ENCODE measurements at regions not wholly inside any gene's neighbourhood (a gene's known extent, or its start where the extent isn't known, plus 50 kb on each side); places are given as distances from the start of the nearest gene placed in this dataset.

GRCh38 chr14:53695692-53696214 lies 260.9 kb downstream of the BMP4 start:
- TF ChIP-seq POLR2A (IDR thresholded peaks at IDR 0.05; ENCODE audit: low read length) (no peak), REST (IDR thresholded peaks at IDR 0.05) (no peak), HMGXB4 (CRISPR knock-in tag; IDR thresholded peaks at IDR 0.05; ENCODE audit: borderline replicate concordance) (no peak), CTCF (IDR thresholded peaks at IDR 0.05) (no peak), KDM5A (IDR thresholded peaks at IDR 0.05) (no peak), MAX (IDR thresholded peaks at IDR 0.05) (no peak), HOXB5 (CRISPR knock-in tag; IDR thresholded peaks at IDR 0.05) (no peak), JUN (IDR thresholded peaks at IDR 0.05) (no peak), NPAS2 (CRISPR knock-in tag; IDR thresholded peaks at IDR 0.05; ENCODE audit: borderline replicate concordance) (no peak), RCOR1 (IDR thresholded peaks at IDR 0.05; ENCODE audit: low read depth, low read length) (no peak)

Data from A549 (cell line).